Dermis blood vessel endothelial cell (primary cell): ENCODE measurements at regions not wholly inside any gene's neighbourhood (a gene's known extent, or its start where the extent isn't known, plus 50 kb on each side); places are given as distances from the start of the nearest gene placed in this dataset.

Experiments used
- DNase-seq: peaks from one replicate; pipeline ENCODE4 v3.0.0; 2010

- DNase-seq = no peak
Measured at GRCh38 chr7:18370633-18371032, 124.9 kb upstream of the HDAC9 start.

- no peak for DNase-seq
Measured at GRCh38 chr7:18378989-18379605, 116.5 kb upstream of the HDAC9 start.

- DNase-seq = no peak
Measured at GRCh38 chr7:18384491-18385143, 110.9 kb upstream of the HDAC9 start.

GRCh38 chr7:18386607-18387006 lies 108.9 kb upstream of the HDAC9 start:
- no peak for DNase-seq

GRCh38 chr7:18387191-18387735 lies 108.3 kb upstream of the HDAC9 start:
- no peak for DNase-seq

GRCh38 chr7:18390535-18390907 lies 105.0 kb upstream of the HDAC9 start:
- DNase-seq = no peak

GRCh38 chr7:18393465-18394118 lies 102.0 kb upstream of the HDAC9 start:
- DNase-seq = peak; percentile 74

GRCh38 chr7:18395868-18396267 lies 99.7 kb upstream of the HDAC9 start:
- no peak for DNase-seq

GRCh38 chr7:18396953-18397352 lies 98.6 kb upstream of the HDAC9 start:
- no peak for DNase-seq

GRCh38 chr7:18399436-18400235 lies 95.9 kb upstream of the HDAC9 start:
- DNase-seq = no peak

GRCh38 chr7:18400275-18400674 lies 95.3 kb upstream of the HDAC9 start:
- DNase-seq = no peak

- DNase-seq = no peak
Measured at GRCh38 chr7:18400726-18401125, 94.8 kb upstream of the HDAC9 start.

- DNase-seq = no peak
Measured at GRCh38 chr7:18401757-18402156, 93.8 kb upstream of the HDAC9 start.

GRCh38 chr7:18402488-18403183 lies 92.9 kb upstream of the HDAC9 start:
- DNase-seq = peak; percentile 52

- DNase-seq = peak; percentile 45
Measured at GRCh38 chr7:18405726-18406125, 89.8 kb upstream of the HDAC9 start.

GRCh38 chr7:18407385-18407784 lies 88.2 kb upstream of the HDAC9 start:
- peak; percentile 70 for DNase-seq

GRCh38 chr7:18408461-18408860 lies 87.1 kb upstream of the HDAC9 start:
- DNase-seq = peak; percentile 76

GRCh38 chr7:18408868-18409267 lies 86.7 kb upstream of the HDAC9 start:
- no peak for DNase-seq

- no peak for DNase-seq
Measured at GRCh38 chr7:18413447-18413846, 82.1 kb upstream of the HDAC9 start.

- DNase-seq = no peak
Measured at GRCh38 chr7:18414885-18415284, 80.7 kb upstream of the HDAC9 start.

GRCh38 chr7:18416988-18417387 lies 78.6 kb upstream of the HDAC9 start:
- no peak for DNase-seq

- DNase-seq = no peak
Measured at GRCh38 chr7:18419456-18419855, 76.1 kb upstream of the HDAC9 start.
